ENCODE measurements at regions not wholly inside any gene's neighbourhood (a gene's known extent, or its start where the extent isn't known, plus 50 kb on each side); places are given as distances from the start of the nearest gene placed in this dataset.

- TF ChIP-seq EZH2 (IDR thresholded peaks at IDR 0.05; ENCODE audit: borderline replicate concordance, low read depth, low read length, severe bottlenecking) (no peak), MYC (IDR thresholded peaks at IDR 0.05; ENCODE audit: low read depth, low read length) (no peak)
- TF ChIP-seq, protein P1, sequence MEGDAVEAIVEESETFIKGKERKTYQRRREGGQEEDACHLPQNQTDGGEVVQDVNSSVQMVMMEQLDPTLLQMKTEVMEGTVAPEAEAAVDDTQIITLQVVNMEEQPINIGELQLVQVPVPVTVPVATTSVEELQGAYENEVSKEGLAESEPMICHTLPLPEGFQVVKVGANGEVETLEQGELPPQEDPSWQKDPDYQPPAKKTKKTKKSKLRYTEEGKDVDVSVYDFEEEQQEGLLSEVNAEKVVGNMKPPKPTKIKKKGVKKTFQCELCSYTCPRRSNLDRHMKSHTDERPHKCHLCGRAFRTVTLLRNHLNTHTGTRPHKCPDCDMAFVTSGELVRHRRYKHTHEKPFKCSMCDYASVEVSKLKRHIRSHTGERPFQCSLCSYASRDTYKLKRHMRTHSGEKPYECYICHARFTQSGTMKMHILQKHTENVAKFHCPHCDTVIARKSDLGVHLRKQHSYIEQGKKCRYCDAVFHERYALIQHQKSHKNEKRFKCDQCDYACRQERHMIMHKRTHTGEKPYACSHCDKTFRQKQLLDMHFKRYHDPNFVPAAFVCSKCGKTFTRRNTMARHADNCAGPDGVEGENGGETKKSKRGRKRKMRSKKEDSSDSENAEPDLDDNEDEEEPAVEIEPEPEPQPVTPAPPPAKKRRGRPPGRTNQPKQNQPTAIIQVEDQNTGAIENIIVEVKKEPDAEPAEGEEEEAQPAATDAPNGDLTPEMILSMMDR (IDR thresholded peaks at IDR 0.05; ENCODE audit: extremely low read depth in 1 of 2, insufficient read depth in 1 of 2, low read depth in 1 of 2, low read length in 2 of 2) = no peak
These were observed 353.3 kb upstream of the LRP1B start for GRCh38 chr2:142484111-142484510.

Measured in endothelial cell of umbilical vein (primary cell).